OCI-M2 (cell line): ENCODE measurements at regions not wholly inside any gene's neighbourhood (a gene's known extent, or its start where the extent isn't known, plus 50 kb on each side); places are given as distances from the start of the nearest gene placed in this dataset.
"Not testable (repeated sequence)": the region's sequence is repeated elsewhere in the genome, so short reads cannot be mapped to it uniquely, and the experiment has no call there.

Experiments
- DNase-seq: peaks from one replicate; lab custom pipeline; 2025; ENCODE audit not compliant: unreplicated experiment; lab: John Stamatoyannopoulos, UW

GRCh38 chr3:107465064-107465631 is 57.6 kb upstream of the BBX start:
- no peak for DNase-seq

- no peak for DNase-seq
Measured at GRCh38 chr3:107468782-107469181, 54.0 kb upstream of the BBX start.

- DNase-seq: not testable (repeated sequence)
Measured at GRCh38 chr3:107470496-107470895, 52.3 kb upstream of the BBX start.
